HCT116 (cell line): ENCODE measurements at regions not wholly inside any gene's neighbourhood (a gene's known extent, or its start where the extent isn't known, plus 50 kb on each side); places are given as distances from the start of the nearest gene placed in this dataset.

Experiments
- ATAC-seq: fragments of 200-7000 bp; cut with Tn5 transposase; 2 replicates; pipeline ENCODE4 v1.9.1; 2020; ENCODE audit warnings: mild to moderate bottlenecking, moderate library complexity
- BruUV-seq: library from RNA; stranded (reverse); fragments of 400-500 nt; replicated peaks from 2 replicates; lab custom pipeline; 2021; lab: Mats Ljungman, UMichigan
- CTCF ChIA-PET: fragments of 300-600 bp; sonication (Branson Sonifier 250); formaldehyde crosslinking; loops from one replicate; lab custom pipeline; 2021; ENCODE audit warnings: antibody characterized with exemption; lab: Charles Lee
- POLR2A ChIA-PET: fragments of 300-600, 350-600 bp; sonication (Branson Sonifier 250); formaldehyde crosslinking; loops from one replicate; lab custom pipeline; 2021; ENCODE audit warnings: antibody characterized with exemption; lab: Charles Lee
- RAD21 ChIA-PET, 2 experiments: fragments of 300-600 bp; sonication (Branson Sonifier 250); formaldehyde crosslinking; loops; one replicate each; lab custom pipeline; 2023; ENCODE audit warnings: low total read pairs in 2 of 2; ENCODE audit not compliant: uncharacterized antibody in 2 of 2, unreplicated experiment in 2 of 2, low non-redundant PET in 1 of 2; lab: Charles Lee
- DNase-seq: peaks from one replicate; pipeline ENCODE4 v3.0.0-alpha.2; 2010; ENCODE audit warnings: low read depth, low spot score
- H2AFZ ChIP-seq: fragments of 200-600 bp; shearing (Covaris generic), sonication (generic); 2 replicates; pipeline ENCODE4 v1.6.1; 2017; ENCODE audit warnings: low read depth, mixed run types, mixed read lengths, antibody characterized with exemption, low read length; ENCODE audit not compliant: poor library complexity, severe bottlenecking
- H3K27ac ChIP-seq: 2 replicates; pipeline ENCODE4 v1.5.1; 2012; ENCODE audit warnings: low read depth, low read length
- H3K27me3 ChIP-seq: fragments of 200-600 bp; sonication (generic); 2 replicates; pipeline ENCODE4 v1.6.1; 2016; ENCODE audit warnings: mixed run types, low read length, mixed read lengths; ENCODE audit not compliant: insufficient read depth
- H3K36me3 ChIP-seq, 2 experiments: fragments of 200-500 bp in 1 of 2; fragments of 200-600 bp in 1 of 2; sonication (Bioruptor generic) in 1 of 2; sonication (generic) in 1 of 2; 2 replicates each; pipeline versions ENCODE4 v1.5.1 to v1.6.1; 2014 to 2016; ENCODE audit warnings: low read length in 2 of 2, inconsistent platforms in 1 of 2, mixed read lengths in 1 of 2, mixed run types in 1 of 2; ENCODE audit not compliant: insufficient read depth in 2 of 2, control insufficient read depth in 1 of 2
- H3K4me1 ChIP-seq, 2 experiments: fragments of 200-600 bp in 1 of 2; sonication (generic) in 1 of 2; 2 replicates each; pipeline versions ENCODE4 v1.5.1 to v1.6.1; 2012 to 2017; ENCODE audit warnings: low read length in 2 of 2, inconsistent platforms in 1 of 2, mild to moderate bottlenecking in 1 of 2, mixed read lengths in 1 of 2, mixed run types in 1 of 2, moderate library complexity in 1 of 2; ENCODE audit not compliant: insufficient read depth in 2 of 2, control insufficient read depth in 1 of 2
- H3K4me2 ChIP-seq: fragments of 200-600 bp; sonication (generic); 2 replicates; pipeline ENCODE4 v1.6.1; 2017; ENCODE audit warnings: mixed run types, low read length, mixed read lengths
- H3K4me3 ChIP-seq, 2 experiments: fragments of 200-600 bp in 1 of 2; sonication (generic) in 1 of 2; replicated peaks in 1 of 2; 2 replicates each; pipeline ENCODE4 v1.5.1; 2011 to 2016; ENCODE audit warnings: low read length in 2 of 2, control low read depth in 1 of 2, low read depth in 1 of 2, mild to moderate bottlenecking in 1 of 2, mixed read lengths in 1 of 2, mixed run types in 1 of 2
- H3K79me2 ChIP-seq: fragments of 200-600 bp; sonication (generic); 2 replicates; pipeline ENCODE4 v1.6.1; 2017; ENCODE audit warnings: mild to moderate bottlenecking, mixed run types, low read length, moderate library complexity, mixed read lengths; ENCODE audit not compliant: insufficient read depth
- H3K9ac ChIP-seq: fragments of 200-600 bp; sonication (generic); 2 replicates; pipeline ENCODE4 v1.6.1; 2016; ENCODE audit warnings: low read length, mixed read lengths
- H3K9me2 ChIP-seq: fragments of 200-600 bp; sonication (generic), shearing (Covaris generic); 2 replicates; pipeline ENCODE4 v1.6.1; 2017; ENCODE audit warnings: mixed run types, mild to moderate bottlenecking, moderate library complexity; ENCODE audit not compliant: insufficient read depth
- H3K9me3 ChIP-seq, 2 experiments: fragments of 200-500 bp in 1 of 2; fragments of 200-600 bp in 1 of 2; sonication (Bioruptor generic) in 1 of 2; sonication (generic) in 1 of 2; 2 replicates each; pipeline ENCODE4 v1.6.1; 2014 to 2017; ENCODE audit warnings: low read length in 2 of 2, mixed read lengths in 2 of 2, inconsistent platforms in 1 of 2, low read depth in 1 of 2, mild to moderate bottlenecking in 1 of 2, mixed run types in 1 of 2, moderate library complexity in 1 of 2; ENCODE audit not compliant: control insufficient read depth in 1 of 2, insufficient read depth in 1 of 2
- H4K20me1 ChIP-seq: fragments of 200-600 bp; sonication (generic), shearing (Covaris generic); 2 replicates; pipeline ENCODE4 v1.6.1; 2017; ENCODE audit warnings: mixed run types, mild to moderate bottlenecking, moderate library complexity; ENCODE audit not compliant: insufficient read depth
- CBX3 ChIP-seq: IDR thresholded peaks from 2 replicates; pipeline ENCODE4 v1.6.1; 2012; ENCODE audit warnings: low read depth
- CEBPB ChIP-seq: IDR thresholded peaks from 2 replicates; pipeline ENCODE4 v1.6.1; 2012; ENCODE audit warnings: low read depth
- EGR1 ChIP-seq: IDR thresholded peaks from 2 replicates; pipeline ENCODE4 v1.6.1; 2012; ENCODE audit warnings: low read depth
- ELF1 ChIP-seq: IDR thresholded peaks from 2 replicates; pipeline ENCODE4 v1.6.1; 2012; ENCODE audit warnings: low read depth, borderline replicate concordance
- EZH2 ChIP-seq: fragments of 200-600 bp; sonication (generic); IDR thresholded peaks from 2 replicates; pipeline ENCODE4 v1.6.1; 2017; ENCODE audit warnings: antibody characterized with exemption, mixed run types
- EZH2phosphoT487 ChIP-seq: fragments of 200-600 bp; IDR thresholded peaks from 2 replicates; pipeline ENCODE4 v1.6.1; 2018; ENCODE audit warnings: antibody characterized with exemption, borderline replicate concordance
- POLR2A ChIP-seq: IDR thresholded peaks from 2 replicates; pipeline ENCODE4 v1.7.0; 2011; ENCODE audit warnings: borderline replicate concordance; ENCODE audit not compliant: insufficient read depth, insufficient read length; ENCODE audit errors: extremely low read depth
- RAD21 ChIP-seq: IDR thresholded peaks from 2 replicates; pipeline ENCODE4 v1.6.1; 2012; ENCODE audit warnings: low read depth, mild to moderate bottlenecking
- SIN3A ChIP-seq: IDR thresholded peaks from 2 replicates; pipeline ENCODE4 v1.6.1; 2012; ENCODE audit warnings: low read depth
- SRF ChIP-seq: IDR thresholded peaks from 2 replicates; pipeline ENCODE4 v1.6.1; 2012; ENCODE audit warnings: low read depth
- YY1 ChIP-seq: IDR thresholded peaks from 2 replicates; pipeline ENCODE4 v1.6.1; 2011; ENCODE audit warnings: low read length, low read depth, moderate library complexity, mild to moderate bottlenecking; ENCODE audit not compliant: insufficient replicate concordance; ENCODE audit errors: extremely low read depth
- ZNF274 ChIP-seq: fragments of 200-500 bp; sonication (Bioruptor generic); IDR thresholded peaks from 2 replicates; pipeline ENCODE4 v1.6.1; 2014; ENCODE audit warnings: mild to moderate bottlenecking, low read depth, low read length, inconsistent platforms
- intact Hi-C: fragments of 100-400 bp; cut with micrococcal nuclease; formaldehyde crosslinking; loops from 2 replicates; pipeline ENCODE4 v1.10.0; 2022
- TF ChIP-seq, protein P1 (sequence below), 3 experiments: fragments of 200-600 bp in 1 of 3; sonication (generic) in 1 of 3; IDR thresholded peaks in 2 of 3; conservative IDR thresholded peaks in 1 of 3; 2 replicates each; pipeline ENCODE4 v1.5.1; 2012 to 2017; ENCODE audit warnings: low read depth in 2 of 3, low read length in 2 of 3, antibody characterized with exemption in 1 of 3, borderline replicate concordance in 1 of 3, control low read depth in 1 of 3, mild to moderate bottlenecking in 1 of 3, mixed read lengths in 1 of 3, mixed run types in 1 of 3, moderate library complexity in 1 of 3; ENCODE audit not compliant: insufficient read depth in 1 of 3
- TF ChIP-seq, protein P2 (sequence below): IDR thresholded peaks from 2 replicates; pipeline ENCODE4 v1.6.1; 2012; ENCODE audit warnings: low read depth

DNA sequence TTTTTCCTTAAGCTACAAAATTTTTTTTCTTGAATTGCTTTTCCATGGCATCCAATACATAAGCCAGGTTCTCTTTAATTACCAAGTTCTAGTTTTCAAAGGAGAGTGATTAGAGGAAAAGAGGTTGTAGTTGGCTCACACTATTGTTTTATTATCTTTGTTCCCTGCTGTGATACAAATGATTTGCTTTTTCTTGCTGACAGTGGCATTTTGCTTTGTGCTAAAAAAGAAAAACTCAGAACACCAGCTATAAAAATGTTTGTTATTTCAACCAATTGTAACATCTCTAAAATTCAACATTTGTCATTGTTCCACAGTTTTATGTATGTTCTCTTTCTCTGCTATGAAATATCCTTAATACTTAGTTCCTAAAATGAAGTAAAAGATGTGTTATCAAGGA, 1817.2 kb downstream of the STIM2 start (continued):
- TF ChIP-seq EZH2phosphoT487: no peak
- no peak for TF ChIP-seq POLR2A
- TF ChIP-seq CBX3: no peak
- no peak for TF ChIP-seq RAD21
- no peak for TF ChIP-seq SIN3A
- TF ChIP-seq, protein P1, sequence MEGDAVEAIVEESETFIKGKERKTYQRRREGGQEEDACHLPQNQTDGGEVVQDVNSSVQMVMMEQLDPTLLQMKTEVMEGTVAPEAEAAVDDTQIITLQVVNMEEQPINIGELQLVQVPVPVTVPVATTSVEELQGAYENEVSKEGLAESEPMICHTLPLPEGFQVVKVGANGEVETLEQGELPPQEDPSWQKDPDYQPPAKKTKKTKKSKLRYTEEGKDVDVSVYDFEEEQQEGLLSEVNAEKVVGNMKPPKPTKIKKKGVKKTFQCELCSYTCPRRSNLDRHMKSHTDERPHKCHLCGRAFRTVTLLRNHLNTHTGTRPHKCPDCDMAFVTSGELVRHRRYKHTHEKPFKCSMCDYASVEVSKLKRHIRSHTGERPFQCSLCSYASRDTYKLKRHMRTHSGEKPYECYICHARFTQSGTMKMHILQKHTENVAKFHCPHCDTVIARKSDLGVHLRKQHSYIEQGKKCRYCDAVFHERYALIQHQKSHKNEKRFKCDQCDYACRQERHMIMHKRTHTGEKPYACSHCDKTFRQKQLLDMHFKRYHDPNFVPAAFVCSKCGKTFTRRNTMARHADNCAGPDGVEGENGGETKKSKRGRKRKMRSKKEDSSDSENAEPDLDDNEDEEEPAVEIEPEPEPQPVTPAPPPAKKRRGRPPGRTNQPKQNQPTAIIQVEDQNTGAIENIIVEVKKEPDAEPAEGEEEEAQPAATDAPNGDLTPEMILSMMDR (IDR thresholded peaks at IDR 0.05 in 2 of 3, conservative IDR thresholded peaks at IDR 0.05 in 1 of 3; ENCODE audit: borderline replicate concordance in 1 of 3, insufficient read depth in 1 of 3, low read depth in 2 of 3, low read length in 2 of 3): no peak
- no peak for TF ChIP-seq EZH2
- no peak for TF ChIP-seq EGR1
- no peak for TF ChIP-seq CEBPB

DNA sequence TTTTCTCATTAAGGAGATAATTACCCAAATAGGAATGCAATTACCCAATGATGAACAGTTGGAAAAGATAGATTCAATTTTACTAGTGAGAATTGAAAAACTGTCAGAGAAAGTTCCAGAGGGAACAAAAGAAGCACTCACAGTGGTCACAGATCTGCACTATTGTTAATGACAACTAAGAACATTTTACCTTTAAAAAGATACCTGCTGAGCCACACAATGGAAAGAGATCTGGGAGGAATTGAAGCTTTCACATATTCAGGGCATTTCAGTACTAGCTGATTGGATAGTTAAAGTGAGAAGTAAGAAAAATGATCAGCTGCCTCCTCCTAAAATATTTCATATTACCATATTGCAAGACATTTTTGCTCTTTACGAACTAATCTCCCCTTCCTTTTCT, 1822.2 kb downstream of the STIM2 start:
- Histone ChIP-seq H3K27ac (no peak overlapping the region), H3K36me3 (no peaks in the 10 kb centered on the region), H3K4me2 (no peak overlapping the region), H3K4me1 (no peaks in the 10 kb centered on the region), H2AFZ (no peak overlapping the region), H3K9ac (no peak overlapping the region), H4K20me1 (no peaks in the 10 kb centered on the region), H3K9me2 (no peaks in the 10 kb centered on the region), H3K9me3 (no peaks in the 10 kb centered on the region), H3K79me2 (no peaks in the 10 kb centered on the region), H3K27me3 (no peaks in the 10 kb centered on the region), H3K4me3 (no peak overlapping the region)
- ChIA-PET POLR2A (no interaction called here), RAD21 (no interaction called here), CTCF (no interaction called here)
- BruUV-seq: no TSS peak
- ATAC-seq: no peak
- DNase-seq: no peak
- TF ChIP-seq CBX3 (no peak), SIN3A (no peak), ZNF274 (no peak), RAD21 (no peak), YY1 (no peak), SRF (no peak), ELF1 (no peak)
- TF ChIP-seq, protein P2, sequence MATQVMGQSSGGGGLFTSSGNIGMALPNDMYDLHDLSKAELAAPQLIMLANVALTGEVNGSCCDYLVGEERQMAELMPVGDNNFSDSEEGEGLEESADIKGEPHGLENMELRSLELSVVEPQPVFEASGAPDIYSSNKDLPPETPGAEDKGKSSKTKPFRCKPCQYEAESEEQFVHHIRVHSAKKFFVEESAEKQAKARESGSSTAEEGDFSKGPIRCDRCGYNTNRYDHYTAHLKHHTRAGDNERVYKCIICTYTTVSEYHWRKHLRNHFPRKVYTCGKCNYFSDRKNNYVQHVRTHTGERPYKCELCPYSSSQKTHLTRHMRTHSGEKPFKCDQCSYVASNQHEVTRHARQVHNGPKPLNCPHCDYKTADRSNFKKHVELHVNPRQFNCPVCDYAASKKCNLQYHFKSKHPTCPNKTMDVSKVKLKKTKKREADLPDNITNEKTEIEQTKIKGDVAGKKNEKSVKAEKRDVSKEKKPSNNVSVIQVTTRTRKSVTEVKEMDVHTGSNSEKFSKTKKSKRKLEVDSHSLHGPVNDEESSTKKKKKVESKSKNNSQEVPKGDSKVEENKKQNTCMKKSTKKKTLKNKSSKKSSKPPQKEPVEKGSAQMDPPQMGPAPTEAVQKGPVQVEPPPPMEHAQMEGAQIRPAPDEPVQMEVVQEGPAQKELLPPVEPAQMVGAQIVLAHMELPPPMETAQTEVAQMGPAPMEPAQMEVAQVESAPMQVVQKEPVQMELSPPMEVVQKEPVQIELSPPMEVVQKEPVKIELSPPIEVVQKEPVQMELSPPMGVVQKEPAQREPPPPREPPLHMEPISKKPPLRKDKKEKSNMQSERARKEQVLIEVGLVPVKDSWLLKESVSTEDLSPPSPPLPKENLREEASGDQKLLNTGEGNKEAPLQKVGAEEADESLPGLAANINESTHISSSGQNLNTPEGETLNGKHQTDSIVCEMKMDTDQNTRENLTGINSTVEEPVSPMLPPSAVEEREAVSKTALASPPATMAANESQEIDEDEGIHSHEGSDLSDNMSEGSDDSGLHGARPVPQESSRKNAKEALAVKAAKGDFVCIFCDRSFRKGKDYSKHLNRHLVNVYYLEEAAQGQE: no peak
- TF ChIP-seq, protein P1 (IDR thresholded peaks at IDR 0.05 in 2 of 3, conservative IDR thresholded peaks at IDR 0.05 in 1 of 3; ENCODE audit: borderline replicate concordance in 1 of 3, insufficient read depth in 1 of 3, low read depth in 2 of 3, low read length in 2 of 3): no peak
- intact Hi-C loops: no loop called here
